Stimulated activated naive B cell treated with anti-CD40 and anti-IgM and Interleukin-4, amounts not matched to agents 10 μg/mL and 1 μg/mL and 100 μg/mL, for 72 hours (primary cell): ENCODE measurements at regions not wholly inside any gene's neighbourhood (a gene's known extent, or its start where the extent isn't known, plus 50 kb on each side); places are given as distances from the start of the nearest gene placed in this dataset.

Experiments
- ATAC-seq, 2 donors: fragments of 150-1000 bp; cut with Tn5 transposase; replicated peaks; 2 replicates each; pipeline ENCODE4 v1.10.0; 2021; ENCODE audit warnings: moderate library complexity in 1 of 2
- DNase-seq: peaks from one replicate; pipeline ENCODE4 v3.0.0; 2021
- H3K27ac Mint-ChIP-seq: one replicate; pipeline ENCODE4 v1.8.0; 2022; ENCODE audit warnings: mild to moderate bottlenecking, mixed read lengths
- H3K27me3 Mint-ChIP-seq, 2 donors: one replicate each; pipeline ENCODE4 v1.8.0; 2022; ENCODE audit warnings: mixed read lengths in 2 of 2
- H3K36me3 Mint-ChIP-seq, 2 donors: one replicate each; pipeline ENCODE4 v1.8.0; 2022; ENCODE audit warnings: mixed read lengths in 2 of 2, mild to moderate bottlenecking in 1 of 2
- H3K4me1 Mint-ChIP-seq, 2 donors: one replicate each; pipeline ENCODE4 v1.8.0; 2022; ENCODE audit warnings: mixed read lengths in 2 of 2, mild to moderate bottlenecking in 1 of 2
- H3K4me3 Mint-ChIP-seq, 2 donors: one replicate each; pipeline ENCODE4 v1.8.0; 2022; ENCODE audit warnings: mild to moderate bottlenecking in 2 of 2, mixed read lengths in 2 of 2, moderate library complexity in 1 of 2
- H3K9me3 Mint-ChIP-seq, 2 donors: one replicate each; pipeline ENCODE4 v1.8.0; 2022; ENCODE audit warnings: mixed read lengths in 2 of 2, mild to moderate bottlenecking in 1 of 2

DNA sequence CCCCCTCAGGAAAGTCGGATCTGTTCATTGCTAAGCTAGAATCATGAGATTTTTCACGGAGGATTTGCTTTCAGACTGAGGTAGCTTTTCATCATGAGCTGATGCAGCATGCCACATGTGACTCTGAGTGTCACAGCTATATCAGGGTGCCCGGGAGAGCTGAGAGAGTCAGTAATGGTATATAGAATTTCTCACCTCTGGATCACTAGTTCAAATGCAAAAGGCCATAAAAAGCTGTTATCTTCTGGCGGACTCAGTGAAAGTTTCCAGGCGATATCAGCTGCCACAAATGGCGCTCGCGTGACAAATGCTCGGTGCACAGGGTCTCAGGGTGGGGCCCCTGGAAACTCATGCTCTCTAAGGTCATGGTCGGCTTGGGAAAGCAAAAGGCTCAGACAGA is 150.1 kb downstream of the DHX15 start:
- Mint-ChIP-seq H3K36me3 (no peaks in the 10 kb centered on the region), H3K27ac (no peak overlapping the region), H3K4me1 (no peaks in the 10 kb centered on the region), H3K4me3 (no peak overlapping the region), H3K27me3 (peaks cover 7 to 8% of the 10 kb centered on the region in 2 donors), H3K9me3 (peaks cover 0 to 1% of the 10 kb centered on the region in 2 donors)
- DNase-seq, result no peak
- ATAC-seq, result no peak

DNA sequence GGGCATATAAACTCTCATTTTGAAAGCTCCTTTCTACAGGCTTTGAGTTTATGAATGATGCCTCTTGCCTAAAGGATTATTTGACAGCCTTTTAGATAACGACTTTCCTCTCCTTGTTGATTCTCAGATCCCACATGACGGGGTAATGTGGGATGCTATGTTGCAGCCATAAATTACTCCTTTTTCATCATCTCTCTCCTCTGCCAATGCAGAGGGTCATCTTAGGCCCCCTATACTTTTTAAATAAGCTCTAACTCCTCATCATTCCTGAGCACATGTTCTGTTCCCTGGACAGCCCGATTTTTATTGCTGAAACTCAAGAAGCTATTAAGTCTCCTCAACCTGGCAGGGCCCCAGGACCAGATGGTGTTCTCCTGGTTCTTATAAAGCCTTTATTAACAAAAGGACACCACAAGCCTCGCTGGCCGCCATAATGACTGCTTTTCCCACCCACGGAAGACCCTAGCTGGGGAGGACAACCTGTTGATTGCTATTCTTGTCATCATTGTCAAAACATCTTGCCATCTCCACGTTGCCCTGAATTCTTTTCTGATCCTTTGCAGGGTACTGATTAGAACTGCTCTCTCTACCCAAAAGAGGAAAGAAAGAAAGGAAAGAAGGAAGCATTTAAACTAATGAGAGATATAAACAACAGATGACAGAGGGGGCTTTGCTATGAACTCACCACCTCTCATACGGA is 150.7 kb downstream of the DHX15 start:
- Mint-ChIP-seq H3K27ac (no peak overlapping the region), H3K36me3 (no peaks in the 10 kb centered on the region), H3K4me3 (no peak overlapping the region), H3K27me3 (peaks cover 7 to 11% of the 10 kb centered on the region in 2 donors), H3K4me1 (no peaks in the 10 kb centered on the region), H3K9me3 (peaks cover 0 to 3% of the 10 kb centered on the region in 2 donors)
- ATAC-seq (no peak), DNase-seq (no peak)

DNA sequence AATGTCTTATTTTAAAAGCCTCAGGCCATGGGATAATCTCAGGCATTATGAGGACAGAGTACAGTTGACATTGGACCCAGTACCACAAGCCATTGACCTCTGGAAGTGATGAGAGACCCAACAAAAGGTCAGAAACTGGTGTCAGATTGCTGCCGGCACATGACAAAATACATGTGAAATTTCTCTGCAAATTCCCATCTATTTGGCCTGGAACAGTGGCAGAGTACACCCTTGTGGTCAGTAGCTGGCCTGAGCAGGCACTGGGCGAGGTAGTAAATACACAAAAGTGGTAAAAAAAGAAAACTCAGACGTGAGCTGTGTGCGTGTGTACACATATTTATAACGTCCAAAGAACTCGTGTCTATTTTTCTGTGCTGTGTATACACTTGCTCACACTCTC is 155.5 kb downstream of the DHX15 start:
- DNase-seq (no peak), ATAC-seq (no peak)
- Mint-ChIP-seq H3K4me3 (no peak overlapping the region), H3K4me1 (no peaks in the 10 kb centered on the region), H3K27me3 (peaks cover 0 to 4% of the 10 kb centered on the region in 2 donors), H3K27ac (no peak overlapping the region), H3K36me3 (no peaks in the 10 kb centered on the region), H3K9me3 (peaks cover 0 to 3% of the 10 kb centered on the region in 2 donors)

DNA sequence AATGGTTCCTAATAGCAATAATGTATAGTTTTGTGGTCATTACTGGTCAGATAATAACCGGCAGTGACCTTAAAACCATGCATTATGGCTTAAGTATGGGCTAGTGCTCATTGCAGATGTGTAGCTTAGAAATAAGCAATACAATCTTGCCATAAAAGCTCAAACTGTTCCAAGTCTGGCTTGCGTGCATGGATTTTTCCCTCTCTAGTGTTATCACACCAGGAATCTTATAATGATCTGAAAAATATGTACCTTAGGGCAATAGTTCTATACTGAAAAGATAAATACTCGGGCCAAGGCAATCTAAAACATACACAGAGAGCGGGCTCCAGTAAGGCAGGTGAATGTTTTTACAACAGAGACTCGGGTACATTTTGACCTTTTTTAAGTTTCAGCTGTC is 157.8 kb downstream of the DHX15 start:
- no peak overlapping the region for H3K4me3 Mint-ChIP-seq
- no peaks in the 10 kb centered on the region for H3K36me3 Mint-ChIP-seq
- H3K27me3 Mint-ChIP-seq, result peaks cover 0 to 4% of the 10 kb centered on the region in 2 donors
- H3K27ac Mint-ChIP-seq, result no peak overlapping the region
- no peaks in the 10 kb centered on the region for H3K4me1 Mint-ChIP-seq
- ATAC-seq (no peak), DNase-seq (no peak)
- peaks cover 0 to 3% of the 10 kb centered on the region in 2 donors for H3K9me3 Mint-ChIP-seq

DNA sequence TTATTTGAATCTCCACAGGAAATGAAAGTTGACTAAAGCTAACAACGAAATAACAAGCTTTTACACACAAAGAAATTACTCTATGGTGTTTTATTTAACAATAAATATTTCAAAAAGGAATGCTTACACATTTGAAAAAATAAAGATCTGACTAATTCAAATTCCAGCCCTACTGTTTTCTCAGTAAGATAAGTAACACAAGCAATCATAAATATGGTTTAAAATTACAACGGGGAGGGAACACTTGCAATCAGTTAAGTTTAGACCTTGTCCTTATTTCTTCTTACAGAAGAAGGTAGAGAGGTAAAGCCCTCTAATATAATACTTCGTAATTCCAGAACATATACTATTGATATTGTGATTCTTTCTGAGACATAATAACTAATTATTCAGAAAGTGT is 158.5 kb downstream of the DHX15 start:
- Mint-ChIP-seq H3K27me3 (peaks cover 2 to 4% of the 10 kb centered on the region in 2 donors), H3K9me3 (peaks cover 0 to 3% of the 10 kb centered on the region in 2 donors), H3K36me3 (no peaks in the 10 kb centered on the region), H3K4me1 (no peaks in the 10 kb centered on the region), H3K27ac (no peak overlapping the region), H3K4me3 (no peak overlapping the region)
- ATAC-seq (no peak), DNase-seq (no peak)

DNA sequence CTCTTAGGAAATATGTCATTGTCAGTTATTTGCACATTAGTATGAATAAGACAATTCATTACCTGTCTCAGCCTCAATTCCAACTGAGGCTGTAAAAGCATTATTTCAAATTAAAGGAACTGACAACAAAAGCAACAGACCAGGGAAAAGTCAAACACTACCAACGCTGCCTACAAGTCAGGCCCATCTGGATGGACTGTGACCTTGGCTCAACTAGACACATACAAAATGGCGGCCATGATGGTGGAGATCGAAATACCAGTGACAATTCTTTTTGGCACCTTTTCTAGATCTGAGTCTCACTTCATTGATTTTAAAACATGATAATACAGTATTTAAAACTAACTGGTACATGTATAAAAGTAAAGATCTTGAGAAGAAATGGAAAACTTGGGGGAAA is 160.7 kb downstream of the DHX15 start:
- H3K9me3 Mint-ChIP-seq, result no peaks in the 10 kb centered on the region
- no peak for DNase-seq
- peaks cover 3 to 6% of the 10 kb centered on the region in 2 donors for H3K4me1 Mint-ChIP-seq
- H3K27ac Mint-ChIP-seq, result no peak overlapping the region
- no peak overlapping the region for H3K4me3 Mint-ChIP-seq
- H3K27me3 Mint-ChIP-seq, result peaks cover 7 to 14% of the 10 kb centered on the region in 2 donors
- no peaks in the 10 kb centered on the region for H3K36me3 Mint-ChIP-seq
- ATAC-seq, result no peak

DNA sequence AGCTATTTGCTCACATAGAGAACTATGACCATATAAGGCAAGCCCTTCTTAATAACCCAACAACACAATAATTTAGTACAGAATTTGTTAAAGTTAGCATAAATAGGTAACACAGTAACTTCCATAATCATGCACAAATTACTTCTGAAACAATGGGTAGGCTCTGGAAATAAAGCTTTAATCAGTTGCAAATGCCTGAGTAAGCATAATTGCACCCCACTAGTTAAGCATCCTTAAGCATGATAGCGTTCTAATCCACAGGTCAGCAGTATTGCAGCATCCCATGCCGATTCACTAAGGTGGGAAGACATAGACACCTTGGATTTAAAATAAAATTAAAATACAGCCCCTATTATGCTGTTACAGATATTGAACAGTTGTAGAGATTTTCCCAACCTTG is 161.7 kb downstream of the DHX15 start:
- H3K9me3 Mint-ChIP-seq, result no peaks in the 10 kb centered on the region
- H3K4me3 Mint-ChIP-seq, result no peak overlapping the region
- peaks cover 9 to 14% of the 10 kb centered on the region in 2 donors for H3K27me3 Mint-ChIP-seq
- no peak overlapping the region for H3K27ac Mint-ChIP-seq
- peaks cover 3 to 6% of the 10 kb centered on the region in 2 donors for H3K4me1 Mint-ChIP-seq
- DNase-seq, result no peak
- H3K36me3 Mint-ChIP-seq, result no peaks in the 10 kb centered on the region
- ATAC-seq, result no peak

DNA sequence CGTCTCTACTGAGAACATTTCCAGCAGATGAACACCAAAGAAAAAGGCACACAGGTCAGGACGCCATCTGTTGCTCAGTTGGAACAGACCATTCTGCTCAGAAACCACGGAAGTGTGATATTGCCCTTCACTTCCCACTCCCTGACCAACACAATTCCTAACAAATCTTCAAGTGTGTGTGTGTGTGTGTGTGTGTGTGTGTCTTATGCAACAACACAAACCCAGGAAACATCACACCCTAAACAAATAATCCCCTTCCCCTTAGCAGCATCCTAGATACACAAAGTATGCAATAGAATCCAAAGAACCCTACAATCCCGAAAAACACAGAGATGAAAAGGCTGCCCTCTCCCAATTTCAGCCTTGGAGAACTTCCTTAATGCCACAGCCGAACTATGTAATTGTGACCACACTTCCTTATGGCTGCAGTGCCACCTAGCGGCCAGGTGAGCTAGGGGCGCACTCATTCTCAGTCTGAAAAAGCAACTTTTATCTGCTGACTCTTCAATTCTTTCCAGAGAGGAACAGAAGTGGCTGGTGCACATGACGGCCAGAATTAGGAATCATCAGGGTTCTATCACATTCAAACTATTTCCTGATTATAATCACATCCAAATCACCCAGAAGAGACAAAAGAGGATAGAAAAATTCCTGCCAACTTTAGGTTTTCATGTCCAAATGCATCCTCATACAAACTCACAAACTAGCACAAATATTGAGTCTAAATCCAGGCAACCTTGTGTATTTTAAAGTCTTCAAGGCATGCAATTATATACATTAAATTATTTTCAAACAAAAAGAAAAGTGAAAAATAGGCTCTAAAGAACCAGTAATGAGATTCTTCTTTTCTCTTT is 164.9 kb downstream of the DHX15 start:
- ATAC-seq (peak; percentile 75 to 82), DNase-seq (peak; percentile 27)
- Mint-ChIP-seq H3K9me3 (no peaks in the 10 kb centered on the region), H3K27ac (no peak overlapping the region), H3K27me3 (peaks cover 19 to 21% of the 10 kb centered on the region in 2 donors), H3K36me3 (no peaks in the 10 kb centered on the region), H3K4me1 (peaks cover 3 to 6% of the 10 kb centered on the region in 2 donors), H3K4me3 (no peak overlapping the region)

DNA sequence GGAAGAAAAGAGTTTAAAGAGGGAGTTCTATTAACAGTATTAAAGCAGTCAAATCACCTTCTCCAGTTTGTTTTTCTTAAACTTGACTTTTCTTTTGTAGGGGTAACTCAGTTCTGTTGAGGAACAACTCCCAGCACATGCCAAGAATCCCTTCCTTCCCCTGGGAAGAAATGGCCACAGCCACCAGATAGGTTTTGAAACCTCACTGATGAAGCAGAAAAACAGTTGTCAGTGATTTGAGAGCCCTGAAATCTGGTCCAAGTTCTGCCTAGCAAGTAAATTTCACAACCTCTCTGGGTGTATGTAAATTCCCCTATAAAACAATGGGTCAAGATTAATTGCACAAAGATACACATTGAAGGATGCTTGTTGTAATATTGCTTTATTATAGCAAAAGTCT is 167.1 kb downstream of the DHX15 start:
- ATAC-seq, result no peak
- Mint-ChIP-seq H3K4me3 (no peak overlapping the region), H3K36me3 (no peaks in the 10 kb centered on the region), H3K27ac (no peak overlapping the region), H3K9me3 (no peaks in the 10 kb centered on the region), H3K27me3 (peaks cover 19 to 21% of the 10 kb centered on the region in 2 donors), H3K4me1 (peaks cover 3 to 6% of the 10 kb centered on the region in 2 donors)
- no peak for DNase-seq

DNA sequence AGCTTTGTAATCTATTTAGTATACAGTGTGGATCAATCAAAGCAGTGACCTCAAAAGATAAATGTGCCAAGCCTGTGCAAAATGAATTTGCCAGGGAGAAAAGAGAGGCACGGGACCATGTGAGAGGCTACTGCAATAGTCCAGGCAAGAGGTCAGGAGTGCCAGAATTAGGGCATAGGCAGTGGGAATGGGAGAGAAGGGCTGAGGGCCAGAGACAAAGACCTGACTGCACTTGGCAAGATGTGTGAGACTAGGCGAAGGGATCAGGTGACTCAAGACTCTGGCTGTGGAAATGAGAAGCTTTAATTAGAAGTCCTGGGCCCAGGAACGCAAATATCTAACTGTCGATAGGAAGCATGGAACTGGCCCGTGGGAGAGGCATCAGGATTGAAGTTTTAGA is 168.1 kb downstream of the DHX15 start:
- DNase-seq (no peak), ATAC-seq (no peak)
- Mint-ChIP-seq H3K27ac (no peak overlapping the region), H3K36me3 (no peaks in the 10 kb centered on the region), H3K27me3 (peaks cover 19 to 21% of the 10 kb centered on the region in 2 donors), H3K4me1 (peaks cover 3 to 6% of the 10 kb centered on the region in 2 donors), H3K4me3 (no peak overlapping the region), H3K9me3 (no peaks in the 10 kb centered on the region)

DNA sequence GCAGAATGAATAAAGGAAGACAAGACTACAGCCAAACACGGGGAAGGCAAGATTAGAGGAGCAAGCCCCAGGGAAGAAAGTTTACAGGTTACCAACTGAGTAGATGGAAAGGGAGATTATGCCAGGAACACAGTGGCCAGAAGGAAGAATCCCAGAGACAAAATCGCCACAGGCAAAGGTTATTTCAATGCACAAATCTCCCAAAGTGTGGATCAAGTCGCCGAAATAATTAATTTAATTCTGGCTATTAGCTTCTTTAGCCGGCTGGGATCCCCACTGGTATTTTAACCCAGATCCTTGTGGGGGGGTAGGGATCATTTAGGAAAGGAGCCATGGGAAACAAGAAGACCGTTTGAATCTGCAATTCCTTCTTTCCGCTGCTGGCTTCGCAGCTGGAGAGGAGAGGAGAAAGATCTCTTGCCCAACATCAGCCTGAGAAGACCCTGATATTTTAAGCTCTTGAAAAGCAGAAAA is 171.0 kb downstream of the DHX15 start:
- Mint-ChIP-seq H3K4me3 (no peak overlapping the region), H3K9me3 (no peaks in the 10 kb centered on the region)

DNA sequence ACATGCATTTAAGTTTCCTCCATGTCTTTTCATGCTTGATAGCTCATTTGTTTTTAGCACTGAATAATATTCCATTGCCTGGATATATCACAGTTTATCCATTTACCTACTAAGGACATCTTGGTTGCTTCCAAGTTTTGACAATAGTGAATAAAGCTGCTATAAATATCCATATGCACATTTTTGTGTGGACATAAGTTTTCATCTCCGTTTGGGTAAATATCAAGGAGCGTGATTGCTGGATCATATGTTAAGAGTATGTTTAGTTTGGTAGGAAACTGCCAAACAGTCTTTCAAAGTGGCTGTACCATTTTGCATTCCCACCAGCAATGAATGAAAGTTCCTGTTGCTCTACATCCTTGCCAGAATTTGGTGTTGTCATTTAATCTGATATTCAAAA is 172.5 kb downstream of the DHX15 start:
- no peak for ATAC-seq
- no peak for DNase-seq
- no peak overlapping the region for H3K27ac Mint-ChIP-seq

More for the DNA sequence above, 171.0 kb downstream of the DHX15 start:
- H3K4me1 Mint-ChIP-seq, result no peaks in the 10 kb centered on the region
- H3K36me3 Mint-ChIP-seq, result no peaks in the 10 kb centered on the region
- ATAC-seq, result no peak
- H3K27ac Mint-ChIP-seq, result no peak overlapping the region
- H3K27me3 Mint-ChIP-seq, result peaks cover 5 to 13% of the 10 kb centered on the region in 2 donors
- DNase-seq, result no peak

DNA sequence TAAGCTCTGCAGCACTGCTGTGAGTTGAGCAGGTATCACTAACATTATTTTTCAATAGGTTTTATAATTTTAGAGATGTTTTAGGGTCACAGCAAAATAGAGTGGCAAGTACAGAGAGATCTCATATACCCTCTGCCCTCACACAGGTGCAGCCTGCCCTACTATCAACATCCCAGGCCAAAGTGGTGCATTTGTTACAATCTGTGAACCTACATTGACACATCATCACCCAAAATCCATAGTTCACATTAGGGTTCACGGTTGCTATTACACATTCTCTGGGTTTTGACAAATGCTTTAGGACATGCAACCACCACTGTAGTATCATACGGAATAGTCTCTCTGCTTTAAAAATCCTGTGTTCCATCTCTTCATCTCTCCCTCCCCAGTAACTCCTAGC is 173.1 kb downstream of the DHX15 start:
- DNase-seq (no peak), ATAC-seq (no peak)
- no peaks in the 10 kb centered on the region for H3K4me1 Mint-ChIP-seq
- peaks cover 3 to 4% of the 10 kb centered on the region in 2 donors for H3K27me3 Mint-ChIP-seq
- H3K36me3 Mint-ChIP-seq, result no peaks in the 10 kb centered on the region
- no peak overlapping the region for H3K27ac Mint-ChIP-seq
- no peak overlapping the region for H3K4me3 Mint-ChIP-seq
- H3K9me3 Mint-ChIP-seq, result no peaks in the 10 kb centered on the region

More for the DNA sequence above, 172.5 kb downstream of the DHX15 start:
- no peaks in the 10 kb centered on the region for H3K4me1 Mint-ChIP-seq
- no peak overlapping the region for H3K4me3 Mint-ChIP-seq
- no peaks in the 10 kb centered on the region for H3K9me3 Mint-ChIP-seq
- H3K27me3 Mint-ChIP-seq, result peaks cover 5 to 9% of the 10 kb centered on the region in 2 donors
- no peaks in the 10 kb centered on the region for H3K36me3 Mint-ChIP-seq

DNA sequence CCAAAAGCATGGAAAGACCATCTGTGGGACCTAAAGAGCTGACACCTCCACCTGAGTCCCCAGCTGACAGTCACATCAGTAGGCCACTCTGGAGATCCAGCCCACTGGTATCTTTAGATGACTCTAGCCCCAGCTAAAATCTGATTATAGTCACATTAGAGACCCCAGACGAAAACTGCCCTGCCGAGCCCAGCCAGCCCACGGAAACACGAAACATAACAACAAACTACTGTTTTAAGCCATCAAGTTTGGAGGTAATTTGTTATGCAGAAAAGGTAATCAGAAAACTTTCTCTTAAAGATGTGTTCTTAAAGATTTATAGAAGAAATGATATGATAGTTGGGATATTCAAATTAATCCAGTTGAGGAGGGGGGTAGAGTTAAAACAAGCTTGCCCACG is 175.7 kb downstream of the DHX15 start:
- no peaks in the 10 kb centered on the region for H3K4me1 Mint-ChIP-seq
- ATAC-seq, result no peak
- no peak overlapping the region for H3K4me3 Mint-ChIP-seq
- H3K27me3 Mint-ChIP-seq, result peaks cover 4 to 6% of the 10 kb centered on the region in 2 donors
- H3K27ac Mint-ChIP-seq, result no peak overlapping the region
- no peaks in the 10 kb centered on the region for H3K36me3 Mint-ChIP-seq
- H3K9me3 Mint-ChIP-seq, result no peaks in the 10 kb centered on the region
- no peak for DNase-seq

DNA sequence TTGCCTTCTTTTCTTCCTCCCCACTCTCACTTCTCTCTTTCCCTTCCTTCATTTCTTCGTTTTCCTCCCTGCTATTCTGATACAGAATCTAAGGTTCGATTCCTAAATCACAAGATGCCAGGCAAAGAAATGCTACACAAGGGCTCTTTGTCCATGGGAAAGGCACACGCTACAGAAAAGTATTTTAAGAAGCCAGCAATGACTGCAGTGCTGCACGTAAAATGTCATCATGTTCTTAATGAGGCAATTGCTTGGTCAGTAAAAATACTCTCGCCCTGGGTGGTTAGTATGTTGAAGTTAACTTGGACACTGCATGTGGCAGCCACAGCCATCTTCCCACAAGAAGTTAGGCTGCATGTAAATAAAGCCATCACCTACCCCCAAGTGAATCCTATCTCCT is 178.4 kb downstream of the DHX15 start:
- no peak for ATAC-seq
- no peak for DNase-seq
- Mint-ChIP-seq H3K27me3 (peaks cover 4 to 6% of the 10 kb centered on the region in 2 donors), H3K27ac (no peak overlapping the region), H3K9me3 (no peaks in the 10 kb centered on the region), H3K4me1 (no peaks in the 10 kb centered on the region), H3K36me3 (no peaks in the 10 kb centered on the region), H3K4me3 (no peak overlapping the region)
